Smooth muscle cell (in vitro differentiated cells): ENCODE measurements at regions not wholly inside any gene's neighbourhood (a gene's known extent, or its start where the extent isn't known, plus 50 kb on each side); places are given as distances from the start of the nearest gene placed in this dataset.

Experiments used
- DNase-seq: peaks from one replicate; lab custom pipeline; 2025; ENCODE audit not compliant: unreplicated experiment; lab: John Stamatoyannopoulos, UW
- H2AFZ ChIP-seq: fragments of 200-600 bp; sonication (generic); 2 replicates; pipeline ENCODE4 v1.6.0; 2016; ENCODE audit warnings: antibody characterized with exemption, low read depth, mild to moderate bottlenecking
- H3F3A ChIP-seq: fragments of 200-600 bp; sonication (generic); 2 replicates; pipeline ENCODE4 v1.6.0; 2017; ENCODE audit warnings: antibody characterized with exemption, low read depth
- H3K27ac ChIP-seq: fragments of 200-600 bp; sonication (generic); 2 replicates; pipeline ENCODE4 v1.5.1; 2016; ENCODE audit warnings: low read depth, mild to moderate bottlenecking
- H3K27me3 ChIP-seq: fragments of 200-600 bp; sonication (generic); 2 replicates; pipeline ENCODE4 v1.6.1; 2016; ENCODE audit warnings: low read depth, mild to moderate bottlenecking
- H3K36me3 ChIP-seq: fragments of 200-600 bp; sonication (generic); 2 replicates; pipeline ENCODE4 v1.5.1; 2016; ENCODE audit warnings: low read depth
- H3K4me1 ChIP-seq: fragments of 200-600 bp; sonication (generic); 2 replicates; pipeline ENCODE4 v1.5.1; 2016; ENCODE audit warnings: low read depth
- H3K4me2 ChIP-seq: fragments of 200-600 bp; sonication (generic); 2 replicates; pipeline ENCODE4 v1.6.0; 2016; ENCODE audit warnings: mild to moderate bottlenecking
- H3K4me3 ChIP-seq: fragments of 200-600 bp; sonication (generic); 2 replicates; pipeline ENCODE4 v1.5.1; 2016; ENCODE audit warnings: mild to moderate bottlenecking
- H3K79me2 ChIP-seq: fragments of 200-600 bp; sonication (generic); 2 replicates; pipeline ENCODE4 v1.6.0; 2016; ENCODE audit warnings: low read depth, mild to moderate bottlenecking
- H3K9ac ChIP-seq: fragments of 200-600 bp; sonication (generic); 2 replicates; pipeline ENCODE4 v1.6.0; 2016; ENCODE audit warnings: low read depth
- H3K9me3 ChIP-seq: fragments of 200-600 bp; sonication (generic); replicated peaks from 2 replicates; pipeline ENCODE4 v1.5.1; 2016; ENCODE audit warnings: low read depth
- H4K20me1 ChIP-seq: fragments of 200-600 bp; sonication (generic); 2 replicates; pipeline ENCODE4 v1.6.0; 2016; ENCODE audit warnings: low read depth
- WGBS: methylation state at CpG from one replicate; pipeline ENCODE4 v1.1.7; 2016; ENCODE audit warnings: low lambda C conversion rate; 5-methylcytosine and 5-hydroxymethylcytosine counted together
- TF ChIP-seq, protein P1 (sequence below): fragments of 200-600 bp; sonication (generic); IDR thresholded peaks from 2 replicates; pipeline ENCODE4 v1.5.1; 2017; ENCODE audit warnings: borderline replicate concordance, mild to moderate bottlenecking, antibody characterized with exemption; ENCODE audit not compliant: insufficient read depth, poor library complexity, severe bottlenecking

DNA sequence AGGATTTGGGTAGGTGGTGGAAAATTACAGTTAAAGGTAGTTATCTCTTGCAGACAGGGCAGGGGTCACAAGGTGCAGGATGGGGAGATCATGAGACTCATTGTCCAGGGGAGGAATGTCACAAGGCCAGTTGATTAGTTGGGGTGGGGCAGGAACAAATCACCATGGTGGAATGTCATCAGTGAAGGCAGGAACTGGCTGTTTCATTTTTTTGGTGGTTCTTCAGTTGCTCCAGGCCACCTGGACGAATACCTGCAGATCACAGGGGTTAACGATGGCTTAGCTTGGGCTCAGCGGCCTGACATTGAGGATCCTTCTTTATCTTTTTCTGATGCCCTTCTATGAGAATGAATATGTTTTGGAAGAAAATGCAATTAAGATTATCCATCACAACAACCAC, 87.1 kb downstream of the KPNA2 start:
- Histone ChIP-seq H3K4me2 (no peak overlapping the region), H3K79me2 (no peaks in the 10 kb centered on the region), H3K9ac (no peak overlapping the region), H3F3A (no peaks in the 10 kb centered on the region), H3K36me3 (peaks cover 3% of the 10 kb centered on the region), H3K9me3 (no peaks in the 10 kb centered on the region), H3K4me3 (no peak overlapping the region), H4K20me1 (no peaks in the 10 kb centered on the region), H3K27ac (no peak overlapping the region), H2AFZ (no peak overlapping the region), H3K4me1 (no peaks in the 10 kb centered on the region), H3K27me3 (no peaks in the 10 kb centered on the region)
- WGBS, result 94% methylated on average over 3 of the region's 3 CpGs
- TF ChIP-seq, protein P1, sequence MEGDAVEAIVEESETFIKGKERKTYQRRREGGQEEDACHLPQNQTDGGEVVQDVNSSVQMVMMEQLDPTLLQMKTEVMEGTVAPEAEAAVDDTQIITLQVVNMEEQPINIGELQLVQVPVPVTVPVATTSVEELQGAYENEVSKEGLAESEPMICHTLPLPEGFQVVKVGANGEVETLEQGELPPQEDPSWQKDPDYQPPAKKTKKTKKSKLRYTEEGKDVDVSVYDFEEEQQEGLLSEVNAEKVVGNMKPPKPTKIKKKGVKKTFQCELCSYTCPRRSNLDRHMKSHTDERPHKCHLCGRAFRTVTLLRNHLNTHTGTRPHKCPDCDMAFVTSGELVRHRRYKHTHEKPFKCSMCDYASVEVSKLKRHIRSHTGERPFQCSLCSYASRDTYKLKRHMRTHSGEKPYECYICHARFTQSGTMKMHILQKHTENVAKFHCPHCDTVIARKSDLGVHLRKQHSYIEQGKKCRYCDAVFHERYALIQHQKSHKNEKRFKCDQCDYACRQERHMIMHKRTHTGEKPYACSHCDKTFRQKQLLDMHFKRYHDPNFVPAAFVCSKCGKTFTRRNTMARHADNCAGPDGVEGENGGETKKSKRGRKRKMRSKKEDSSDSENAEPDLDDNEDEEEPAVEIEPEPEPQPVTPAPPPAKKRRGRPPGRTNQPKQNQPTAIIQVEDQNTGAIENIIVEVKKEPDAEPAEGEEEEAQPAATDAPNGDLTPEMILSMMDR, result no peak
- DNase-seq, result no peak

DNA sequence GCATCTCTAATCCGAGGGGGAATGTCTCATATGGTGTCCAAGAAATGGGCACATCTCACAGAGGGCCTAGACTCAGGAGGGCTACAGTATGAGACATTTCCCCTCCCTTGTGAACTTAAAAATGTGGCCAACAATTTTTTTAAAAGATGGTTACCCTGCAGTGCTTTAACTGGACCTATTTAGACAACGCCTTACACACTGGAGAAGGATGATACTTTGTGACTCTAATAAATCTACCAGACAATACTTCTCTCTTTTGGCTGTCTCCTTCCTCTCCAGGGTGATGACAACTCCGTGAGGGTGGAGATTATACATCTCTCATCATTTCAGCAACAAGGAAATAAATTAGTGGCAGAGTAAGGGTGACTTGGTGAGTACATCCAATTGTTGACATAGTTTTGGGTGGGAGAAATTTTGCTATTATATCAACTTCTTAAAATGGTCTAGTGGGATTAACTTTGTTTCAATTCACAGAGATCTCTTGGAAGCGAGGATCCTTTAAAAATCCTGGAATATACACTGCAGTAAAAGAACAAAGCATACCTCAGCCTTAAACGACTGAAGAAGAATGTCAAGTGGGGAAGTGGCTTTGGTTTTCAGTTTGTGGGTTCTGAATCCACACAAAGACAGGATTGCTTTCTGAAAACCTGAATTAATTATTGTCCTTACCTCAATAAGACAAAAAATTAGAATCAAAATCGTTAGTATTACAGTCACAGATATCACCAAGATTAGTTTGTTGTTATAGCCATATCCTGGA, 89.8 kb downstream of the KPNA2 start:
- DNase-seq, result no peak
- H3K79me2 ChIP-seq, result no peaks in the 10 kb centered on the region
- H3K9me3 ChIP-seq, result no peaks in the 10 kb centered on the region
- peaks cover 3% of the 10 kb centered on the region for H3K36me3 ChIP-seq
- no peak overlapping the region for H3K4me3 ChIP-seq
- H3F3A ChIP-seq, result no peaks in the 10 kb centered on the region
- no peaks in the 10 kb centered on the region for H4K20me1 ChIP-seq
- H3K9ac ChIP-seq, result no peak overlapping the region
- no peak overlapping the region for H3K4me2 ChIP-seq
- WGBS, result 67% methylated on average over 6 of the region's 6 CpGs
- TF ChIP-seq, protein P1, result no peak
- no peak overlapping the region for H2AFZ ChIP-seq
- no peaks in the 10 kb centered on the region for H3K27me3 ChIP-seq
- no peaks in the 10 kb centered on the region for H3K4me1 ChIP-seq
- H3K27ac ChIP-seq, result no peak overlapping the region

DNA sequence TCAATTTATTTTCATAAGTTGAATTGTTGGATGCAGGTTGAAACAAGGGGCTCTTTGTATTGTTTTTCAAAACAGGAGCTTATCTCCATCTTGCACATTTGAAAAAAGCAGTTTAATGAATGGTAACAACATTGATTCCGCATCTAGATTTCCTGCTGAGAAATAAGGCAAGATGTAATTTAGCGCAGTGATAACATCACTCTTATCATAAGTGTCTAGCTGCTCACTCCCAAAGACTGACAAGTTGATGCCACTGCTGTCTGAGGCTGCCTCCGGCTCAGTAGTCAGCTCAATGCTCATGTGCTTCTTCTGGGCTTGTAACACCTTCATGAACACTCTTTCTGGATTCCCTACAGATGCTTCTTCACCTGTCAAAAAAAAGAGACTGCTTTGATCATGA, 92.4 kb downstream of the KPNA2 start:
- WGBS, result 91% methylated on average over 3 of the region's 3 CpGs
- H3F3A ChIP-seq, result no peaks in the 10 kb centered on the region
- no peak overlapping the region for H3K27ac ChIP-seq
- no peaks in the 10 kb centered on the region for H3K27me3 ChIP-seq
- no peaks in the 10 kb centered on the region for H4K20me1 ChIP-seq
- no peak overlapping the region for H2AFZ ChIP-seq
- H3K4me1 ChIP-seq, result no peaks in the 10 kb centered on the region
- H3K79me2 ChIP-seq, result no peaks in the 10 kb centered on the region
- peaks cover under 1% of the 10 kb centered on the region for H3K36me3 ChIP-seq
- H3K4me2 ChIP-seq, result no peak overlapping the region
- TF ChIP-seq, protein P1, result no peak
- H3K9ac ChIP-seq, result no peak overlapping the region
- no peak overlapping the region for H3K4me3 ChIP-seq
- no peak for DNase-seq
- no peaks in the 10 kb centered on the region for H3K9me3 ChIP-seq

DNA sequence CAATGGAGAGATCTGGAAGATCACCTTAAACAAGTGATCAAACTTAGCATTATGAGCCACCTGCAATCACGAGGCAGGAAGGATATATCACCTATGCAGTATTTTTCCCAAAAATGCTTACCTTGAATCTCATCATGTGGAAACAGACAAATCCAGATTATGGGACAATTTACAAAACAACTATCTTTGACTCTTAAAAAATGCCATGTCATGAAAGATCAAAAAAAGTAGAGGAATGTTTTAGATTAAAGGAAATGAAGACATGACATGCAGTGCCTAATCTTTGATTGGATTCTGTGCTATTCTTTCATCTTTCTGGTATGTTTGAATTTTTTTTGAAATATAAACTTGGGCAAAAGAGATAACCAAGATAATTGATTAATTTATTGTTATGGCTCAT, 95.9 kb downstream of the KPNA2 start:
- Histone ChIP-seq H3K4me1 (no peaks in the 10 kb centered on the region), H3K9me3 (no peaks in the 10 kb centered on the region), H3K79me2 (no peaks in the 10 kb centered on the region), H3K4me3 (no peak overlapping the region), H3K27me3 (no peaks in the 10 kb centered on the region), H2AFZ (no peak overlapping the region), H3K27ac (no peak overlapping the region), H3K4me2 (no peak overlapping the region), H3F3A (no peaks in the 10 kb centered on the region), H4K20me1 (no peaks in the 10 kb centered on the region), H3K9ac (no peak overlapping the region), H3K36me3 (no peaks in the 10 kb centered on the region)
- TF ChIP-seq, protein P1, result no peak
- DNase-seq, result no peak
- 100% methylated on average over 1 of the region's 1 CpG for WGBS
